ENCODE measurements at regions not wholly inside any gene's neighbourhood (a gene's known extent, or its start where the extent isn't known, plus 50 kb on each side); places are given as distances from the start of the nearest gene placed in this dataset.

GRCh38 chr11:62073061-62073460 lies 50.8 kb upstream of the INCENP start:
- POLR2A ChIA-PET, result no interaction called here
- Histone ChIP-seq H3K9ac (no peak overlapping the region), H3K4me2 (no peak overlapping the region), H4K20me1 (ENCODE audit: insufficient read depth) (no peaks in the 10 kb centered on the region), H3K36me3 (replicated peaks in 1 of 2; ENCODE audit: control insufficient read depth in 1 of 2, insufficient read depth in 2 of 2, low read length in 1 of 2) (no peaks in the 10 kb centered on the region), H3K4me1 (ENCODE audit: control insufficient read depth in 1 of 2, insufficient read depth in 2 of 2, low read depth in 1 of 2, low read length in 1 of 2) (no peaks in the 10 kb centered on the region), H2AFZ (ENCODE audit: low read depth) (no peak overlapping the region), H3K9me3 (no peaks in the 10 kb centered on the region), H3K9me2 (no peaks in the 10 kb centered on the region), H3K27ac (ENCODE audit: low read depth in 2 of 2, low read length in 1 of 2) (no peak overlapping the region), H3K79me2 (ENCODE audit: insufficient read depth) (no peaks in the 10 kb centered on the region), H3K4me3 (ENCODE audit: low read depth in 2 of 2, low read length in 1 of 2) (no peak overlapping the region), H3K27me3 (ENCODE audit: insufficient read depth) (no peaks in the 10 kb centered on the region), H3F3A (replicated peaks; ENCODE audit: insufficient read depth) (no peaks in the 10 kb centered on the region)
- TF ChIP-seq RCOR1 (IDR thresholded peaks at IDR 0.05; ENCODE audit: low read length) (no peak), RXRA (IDR thresholded peaks at IDR 0.05; ENCODE audit: borderline replicate concordance, low read depth) (no peak), CHD2 (IDR thresholded peaks at IDR 0.05; ENCODE audit: low read length, partially characterized antibody) (no peak), ELF1 (IDR thresholded peaks at IDR 0.05) (no peak), REST (IDR thresholded peaks at IDR 0.05; ENCODE audit: low read depth, low read length) (no peak), TEAD4 (IDR thresholded peaks at IDR 0.05; ENCODE audit: borderline replicate concordance, insufficient read depth) (no peak), MEF2A (IDR thresholded peaks at IDR 0.05; ENCODE audit: borderline replicate concordance, low read depth) (no peak), NFIC (IDR thresholded peaks at IDR 0.05; ENCODE audit: borderline replicate concordance) (no peak), NRF1 (IDR thresholded peaks at IDR 0.05; ENCODE audit: low read depth, low read length) (no peak), FOXM1 (IDR thresholded peaks at IDR 0.05; ENCODE audit: low read depth) (no peak), RFX5 (IDR thresholded peaks at IDR 0.05; ENCODE audit: low read length) (no peak), USF2 (IDR thresholded peaks at IDR 0.05; ENCODE audit: borderline replicate concordance, low read depth, low read length) (no peak), FOXJ3 (CRISPR knock-in tag; IDR thresholded peaks at IDR 0.05) (no peak), EZH2phosphoT487 (IDR thresholded peaks at IDR 0.05; ENCODE audit: borderline replicate concordance, low read depth) (no peak)
- no peak for DNase-seq
- CTCF ChIA-PET, result interaction anchor here (1.0 to 7.1 kb wide), 6 partner anchors 9 to 276 kb away, joined by 3 to 72 read pairs (median 8); no protein-coding TSS in a partner anchor
- 91% methylated on average over 4 of the region's 4 CpGs for WGBS (ENCODE audit: low lambda C conversion rate)

- H3K27me3 ChIP-seq (ENCODE audit: insufficient read depth), result no peaks in the 10 kb centered on the region
- H3F3A ChIP-seq (replicated peaks; ENCODE audit: insufficient read depth), result no peaks in the 10 kb centered on the region
- DNase-seq, result no peak
- no peaks in the 10 kb centered on the region for H3K4me1 ChIP-seq (ENCODE audit: control insufficient read depth in 1 of 2, insufficient read depth in 2 of 2, low read depth in 1 of 2, low read length in 1 of 2)
- no peaks in the 10 kb centered on the region for H3K79me2 ChIP-seq (ENCODE audit: insufficient read depth)
- H3K9ac ChIP-seq, result no peak overlapping the region
- no peak overlapping the region for H3K4me3 ChIP-seq (ENCODE audit: low read depth in 2 of 2, low read length in 1 of 2)
- ChIA-PET CTCF (interaction anchor here (0.7 to 7.1 kb wide), 2 partner anchors 11 to 37 kb away, joined by 3 to 72 read pairs; no protein-coding TSS in a partner anchor), POLR2A (no interaction called here)
- WGBS (ENCODE audit: low lambda C conversion rate), result 70% methylated on average over 3 of the region's 3 CpGs
- no peak for TF ChIP-seq EZH2phosphoT487 (IDR thresholded peaks at IDR 0.05; ENCODE audit: borderline replicate concordance, low read depth)
- TF ChIP-seq NFIC (IDR thresholded peaks at IDR 0.05; ENCODE audit: borderline replicate concordance), result no peak
- no peak for TF ChIP-seq CHD2 (IDR thresholded peaks at IDR 0.05; ENCODE audit: low read length, partially characterized antibody)
- no peak for TF ChIP-seq REST (IDR thresholded peaks at IDR 0.05; ENCODE audit: low read depth, low read length)
- TF ChIP-seq GABPA (IDR thresholded peaks at IDR 0.05; ENCODE audit: low read depth), result no peak
- H3K9me3 ChIP-seq, result no peaks in the 10 kb centered on the region
- H2AFZ ChIP-seq (ENCODE audit: low read depth), result no peak overlapping the region
- H3K36me3 ChIP-seq (replicated peaks in 1 of 2; ENCODE audit: control insufficient read depth in 1 of 2, insufficient read depth in 2 of 2, low read length in 1 of 2), result no peaks in the 10 kb centered on the region
- H3K4me2 ChIP-seq, result no peak overlapping the region
- H4K20me1 ChIP-seq (ENCODE audit: insufficient read depth), result no peaks in the 10 kb centered on the region
- no peaks in the 10 kb centered on the region for H3K9me2 ChIP-seq
- H3K27ac ChIP-seq (ENCODE audit: low read depth in 2 of 2, low read length in 1 of 2), result no peak overlapping the region
Observed at GRCh38 chr11:62071408-62071807, 52.4 kb upstream of the INCENP start.

Data from SK-N-SH (cell line).